ENCODE measurements at regions not wholly inside any gene's neighbourhood (a gene's known extent, or its start where the extent isn't known, plus 50 kb on each side); places are given as distances from the start of the nearest gene placed in this dataset.
A peak's percentile ranks its signal among the peaks of the same experiment; 100 is the strongest.
"Not testable (repeated sequence)": the region's sequence is repeated elsewhere in the genome, so short reads cannot be mapped to it uniquely, and the experiment has no call there.

DNA sequence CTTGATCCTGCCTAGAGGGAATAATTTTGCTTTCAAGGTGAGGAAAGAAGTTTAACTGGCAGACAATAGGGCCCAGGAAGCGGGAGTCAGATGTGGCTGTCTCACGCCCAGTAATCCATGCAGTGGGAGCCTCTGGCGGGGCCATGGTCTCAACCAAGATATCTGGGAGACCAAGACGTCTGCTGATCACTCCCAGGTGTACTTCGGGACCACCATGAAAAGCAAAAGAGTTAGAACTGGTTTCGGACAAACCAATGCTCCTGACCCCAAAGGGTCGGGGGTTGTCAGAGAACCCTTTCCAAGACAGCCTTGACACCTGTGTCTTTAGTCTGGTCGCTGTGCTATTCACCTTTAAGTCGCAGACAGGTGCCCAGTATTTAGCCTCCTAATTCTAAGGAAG lies 256.9 kb upstream of the MBL2 start:
- Histone ChIP-seq H3K27ac (ENCODE audit: low read depth in 1 of 2, low read length in 2 of 2) (peak overlapping the region in 1 of 2 donors; percentile 77), H3K79me2 (ENCODE audit: insufficient read depth, low read length) (no peaks in the 10 kb centered on the region), H3K27me3 (ENCODE audit: control insufficient read depth in 2 of 2, insufficient read depth in 2 of 2, low read length in 2 of 2) (no peaks in the 10 kb centered on the region), H3K36me3 (replicated peaks in 1 of 2; ENCODE audit: control insufficient read depth in 1 of 2, insufficient read depth in 2 of 2, low read length in 2 of 2) (no peaks in the 10 kb centered on the region), H4K20me1 (ENCODE audit: insufficient read depth, low read length) (no peaks in the 10 kb centered on the region), H3K4me1 (ENCODE audit: control insufficient read depth in 1 of 2, insufficient read depth in 2 of 2, low read length in 2 of 2) (peaks cover 26 to 34% of the 10 kb centered on the region in 2 donors), H2AFZ (ENCODE audit: insufficient read depth, low read depth, low read length, poor library complexity, severe bottlenecking) (peak overlapping the region; percentile 61), H3K4me3 (replicated peaks in 1 of 3; ENCODE audit: low read depth in 2 of 3, low read length in 3 of 3) (peak overlapping the region in 1 of 3 experiments; percentile 53), H3K9ac (ENCODE audit: insufficient read depth, low read length, poor library complexity, severe bottlenecking) (no peak overlapping the region), H3K9me3 (replicated peaks in 1 of 2; ENCODE audit: control insufficient read depth in 1 of 2, insufficient read depth in 1 of 2, low read length in 2 of 2) (no peaks in the 10 kb centered on the region), H3K4me2 (replicated peaks; ENCODE audit: extremely low read depth, low read length, poor library complexity, severe bottlenecking) (peak overlapping the region; percentile 52)
- TF ChIP-seq, protein P1, sequence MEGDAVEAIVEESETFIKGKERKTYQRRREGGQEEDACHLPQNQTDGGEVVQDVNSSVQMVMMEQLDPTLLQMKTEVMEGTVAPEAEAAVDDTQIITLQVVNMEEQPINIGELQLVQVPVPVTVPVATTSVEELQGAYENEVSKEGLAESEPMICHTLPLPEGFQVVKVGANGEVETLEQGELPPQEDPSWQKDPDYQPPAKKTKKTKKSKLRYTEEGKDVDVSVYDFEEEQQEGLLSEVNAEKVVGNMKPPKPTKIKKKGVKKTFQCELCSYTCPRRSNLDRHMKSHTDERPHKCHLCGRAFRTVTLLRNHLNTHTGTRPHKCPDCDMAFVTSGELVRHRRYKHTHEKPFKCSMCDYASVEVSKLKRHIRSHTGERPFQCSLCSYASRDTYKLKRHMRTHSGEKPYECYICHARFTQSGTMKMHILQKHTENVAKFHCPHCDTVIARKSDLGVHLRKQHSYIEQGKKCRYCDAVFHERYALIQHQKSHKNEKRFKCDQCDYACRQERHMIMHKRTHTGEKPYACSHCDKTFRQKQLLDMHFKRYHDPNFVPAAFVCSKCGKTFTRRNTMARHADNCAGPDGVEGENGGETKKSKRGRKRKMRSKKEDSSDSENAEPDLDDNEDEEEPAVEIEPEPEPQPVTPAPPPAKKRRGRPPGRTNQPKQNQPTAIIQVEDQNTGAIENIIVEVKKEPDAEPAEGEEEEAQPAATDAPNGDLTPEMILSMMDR (IDR thresholded peaks at IDR 0.05), result no peak
- Mint-ChIP-seq H3K27ac (peak overlapping the region in 5 of 7 donors; percentile 76 to 96 (median 88)), H3K4me1 (peaks cover 37% of the 10 kb centered on the region), H3K36me3 (no peaks in the 10 kb centered on the region), H3K9me3 (no peaks in the 10 kb centered on the region), H3K27me3 (ENCODE audit: low read depth in 3 of 3) (no peaks in the 10 kb centered on the region), H3K4me3 (no peak overlapping the region)
- WGBS (ENCODE audit: insufficient coverage), result 96% methylated on average over 9 of the region's 9 CpGs
- intact Hi-C loops (cut with micrococcal nuclease), result no loop called here
- DNase-seq, result no peak

DNA sequence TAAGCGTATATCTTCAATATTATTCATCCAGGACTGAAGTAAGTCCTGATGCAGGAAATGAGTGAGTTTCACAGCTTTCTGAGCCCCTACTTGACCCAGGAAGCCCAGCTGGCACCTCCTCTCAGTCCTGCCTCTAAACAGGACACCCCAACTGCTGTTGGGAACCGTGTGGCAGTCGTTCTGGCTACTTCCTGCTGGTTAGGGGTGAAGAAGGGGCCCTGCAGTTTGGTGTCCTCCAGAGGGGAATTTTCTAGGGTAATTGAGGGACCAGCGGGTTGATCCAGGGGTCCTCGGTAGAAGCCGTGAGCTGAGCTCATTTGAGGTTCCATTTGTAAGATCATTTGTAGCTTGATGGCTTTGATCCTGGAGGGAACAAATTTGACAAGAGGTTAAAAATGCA lies 253.2 kb upstream of the MBL2 start:
- H3K9me3 ChIP-seq (replicated peaks in 1 of 2; ENCODE audit: control insufficient read depth in 1 of 2, insufficient read depth in 1 of 2, low read length in 2 of 2); H4K20me1 ChIP-seq (ENCODE audit: insufficient read depth, low read length); H3K27me3 ChIP-seq (ENCODE audit: control insufficient read depth in 2 of 2, insufficient read depth in 2 of 2, low read length in 2 of 2); intact Hi-C loops (cut with micrococcal nuclease); H3K27ac ChIP-seq (ENCODE audit: low read depth in 1 of 2, low read length in 2 of 2); H3K36me3 ChIP-seq (replicated peaks in 1 of 2; ENCODE audit: control insufficient read depth in 1 of 2, insufficient read depth in 2 of 2, low read length in 2 of 2); H3K79me2 ChIP-seq (ENCODE audit: insufficient read depth, low read length); H3K4me3 ChIP-seq (replicated peaks in 1 of 3; ENCODE audit: low read depth in 2 of 3, low read length in 3 of 3); H3K4me2 ChIP-seq (replicated peaks; ENCODE audit: extremely low read depth, low read length, poor library complexity, severe bottlenecking); H3K9ac ChIP-seq (ENCODE audit: insufficient read depth, low read length, poor library complexity, severe bottlenecking); H3K4me3 Mint-ChIP-seq; DNase-seq; H2AFZ ChIP-seq (ENCODE audit: insufficient read depth, low read depth, low read length, poor library complexity, severe bottlenecking); H3K27me3 Mint-ChIP-seq (ENCODE audit: low read depth in 3 of 3); H3K36me3 Mint-ChIP-seq; H3K9me3 Mint-ChIP-seq: not testable (repeated sequence)
- no CpG with 5 or more reads among the region's 6 CpGs for WGBS (ENCODE audit: insufficient coverage)
- peaks cover 32 to 34% of the 10 kb centered on the region in 2 donors for H3K4me1 ChIP-seq (ENCODE audit: control insufficient read depth in 1 of 2, insufficient read depth in 2 of 2, low read length in 2 of 2)
- H3K4me1 Mint-ChIP-seq, result peaks cover 45% of the 10 kb centered on the region
- peak overlapping the region in 2 of 7 donors; percentile 31 to 73 for H3K27ac Mint-ChIP-seq
